ENCODE measurements at regions not wholly inside any gene's neighbourhood (a gene's known extent, or its start where the extent isn't known, plus 50 kb on each side); places are given as distances from the start of the nearest gene placed in this dataset.
A peak's percentile ranks its signal among the peaks of the same experiment; 100 is the strongest.

DNA sequence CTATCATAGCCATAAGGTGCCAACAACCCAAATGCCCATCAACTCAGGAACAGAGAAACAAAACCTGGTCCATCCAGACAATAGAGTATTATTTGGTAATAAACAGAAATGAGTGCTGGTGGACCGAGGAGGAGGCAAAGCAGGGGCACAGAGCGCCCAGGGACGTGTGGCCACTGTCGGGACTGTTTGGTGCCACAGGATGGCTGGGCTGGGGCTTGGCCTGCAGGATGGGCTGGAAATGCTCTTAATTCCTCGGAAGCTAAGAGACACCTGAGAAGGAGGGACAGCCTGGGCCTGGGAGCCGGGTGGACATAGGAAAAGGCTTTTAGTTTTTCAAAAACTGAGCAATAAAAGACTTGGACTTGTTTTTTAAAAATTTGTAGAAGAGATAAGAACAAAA, 216.4 kb downstream of the DLL1 start:
- Mint-ChIP-seq H3K4me1 (peaks cover 0 to 9% of the 10 kb centered on the region in 2 donors), H3K4me3 (no peak overlapping the region), H3K9me3 (peaks cover 6 to 7% of the 10 kb centered on the region in 2 donors), H3K27me3 (ENCODE audit: low read depth in 2 of 2) (peaks cover 22 to 29% of the 10 kb centered on the region in 2 donors), H3K36me3 (peaks cover 9% of the 10 kb centered on the region), H3K27ac (no peak overlapping the region)
- Histone ChIP-seq H3K4me3 (ENCODE audit: low read length) (no peak overlapping the region), H3K36me3 (ENCODE audit: control insufficient read depth, insufficient read depth, low read length) (no peaks in the 10 kb centered on the region), H3K27ac (ENCODE audit: low read length) (no peak overlapping the region), H3K9me3 (ENCODE audit: control insufficient read depth, insufficient read depth, low read length) (peaks cover 2% of the 10 kb centered on the region), H3K27me3 (ENCODE audit: control insufficient read depth, insufficient read depth, low read length) (no peaks in the 10 kb centered on the region), H3K4me1 (ENCODE audit: control insufficient read depth, insufficient read depth, low read length) (no peaks in the 10 kb centered on the region)
- TF ChIP-seq CTCF (IDR thresholded peaks at IDR 0.05) = no peak
- WGBS (ENCODE audit: insufficient coverage) = 92% methylated on average over 6 of the region's 6 CpGs
- DNase-seq = no peak
- intact Hi-C loops (cut with micrococcal nuclease) = no loop called here
- ATAC-seq = no peak

- H3K36me3 Mint-ChIP-seq = peaks cover 15% of the 10 kb centered on the region
- TF ChIP-seq CTCF (IDR thresholded peaks at IDR 0.05) = no peak
- H3K4me1 Mint-ChIP-seq = peaks cover 0 to 9% of the 10 kb centered on the region in 2 donors
- H3K9me3 Mint-ChIP-seq = peaks cover 5 to 11% of the 10 kb centered on the region in 2 donors
- Histone ChIP-seq H3K4me1 (ENCODE audit: control insufficient read depth, insufficient read depth, low read length) (no peaks in the 10 kb centered on the region), H3K36me3 (ENCODE audit: control insufficient read depth, insufficient read depth, low read length) (no peaks in the 10 kb centered on the region), H3K27ac (ENCODE audit: low read length) (no peak overlapping the region), H3K4me3 (ENCODE audit: low read length) (no peak overlapping the region), H3K9me3 (ENCODE audit: control insufficient read depth, insufficient read depth, low read length) (peaks cover 4% of the 10 kb centered on the region), H3K27me3 (ENCODE audit: control insufficient read depth, insufficient read depth, low read length) (no peaks in the 10 kb centered on the region)
- no peak overlapping the region for H3K27ac Mint-ChIP-seq
- ATAC-seq (no peak), DNase-seq (peak in 1 of 2 donors; percentile 9)
- H3K4me3 Mint-ChIP-seq = no peak overlapping the region
- intact Hi-C loops (cut with micrococcal nuclease) = no loop called here
- H3K27me3 Mint-ChIP-seq (ENCODE audit: low read depth in 2 of 2) = peaks cover 19 to 29% of the 10 kb centered on the region in 2 donors
- 73% methylated on average over 12 of the region's 13 CpGs for WGBS (ENCODE audit: insufficient coverage)
Measured at GRCh38 chr6:170073846-170074245, 217.0 kb downstream of the DLL1 start.

DNA sequence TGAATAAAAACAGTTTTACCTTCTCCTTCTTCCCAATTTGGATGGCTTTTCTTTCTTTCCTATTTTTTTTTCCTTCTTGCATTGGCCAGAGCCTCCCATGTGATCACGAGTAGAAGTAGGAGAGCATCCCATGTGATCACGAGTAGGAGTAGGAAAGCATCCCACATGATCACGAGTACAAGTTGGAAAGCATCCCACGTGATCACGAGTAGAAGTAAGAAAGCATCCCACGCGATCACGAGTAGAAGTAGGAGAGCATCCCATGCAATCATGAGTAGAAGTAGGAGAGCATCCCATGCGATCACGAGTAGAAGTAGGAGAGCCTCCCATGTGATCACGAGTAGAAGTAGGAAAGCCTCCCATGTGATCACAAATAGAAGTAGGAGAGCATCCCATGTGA, 218.6 kb downstream of the DLL1 start:
- DNase-seq (no peak), ATAC-seq (no peak)
- Histone ChIP-seq H3K36me3 (ENCODE audit: control insufficient read depth, insufficient read depth, low read length) (no peaks in the 10 kb centered on the region), H3K27ac (ENCODE audit: low read length) (no peak overlapping the region), H3K27me3 (ENCODE audit: control insufficient read depth, insufficient read depth, low read length) (no peaks in the 10 kb centered on the region), H3K4me1 (ENCODE audit: control insufficient read depth, insufficient read depth, low read length) (no peaks in the 10 kb centered on the region), H3K4me3 (ENCODE audit: low read length) (no peak overlapping the region), H3K9me3 (ENCODE audit: control insufficient read depth, insufficient read depth, low read length) (peaks cover 6% of the 10 kb centered on the region)
- Mint-ChIP-seq H3K27ac (no peak overlapping the region), H3K4me3 (no peak overlapping the region), H3K4me1 (peaks cover 0 to 9% of the 10 kb centered on the region in 2 donors), H3K27me3 (ENCODE audit: low read depth in 2 of 2) (peaks cover 16 to 31% of the 10 kb centered on the region in 2 donors), H3K9me3 (peaks cover 5 to 11% of the 10 kb centered on the region in 2 donors), H3K36me3 (peaks cover 15% of the 10 kb centered on the region)
- intact Hi-C loops (cut with micrococcal nuclease) = no loop called here
- 92% methylated on average over 11 of the region's 11 CpGs for WGBS (ENCODE audit: insufficient coverage)
- TF ChIP-seq CTCF (IDR thresholded peaks at IDR 0.05) = no peak

- no peak for ATAC-seq
- Mint-ChIP-seq H3K27me3 (ENCODE audit: low read depth in 2 of 2) (peaks cover 16 to 36% of the 10 kb centered on the region in 2 donors), H3K27ac (no peak overlapping the region)
Measured at GRCh38 chr6:170069611-170070010, 221.3 kb downstream of the DLL1 start.

More at GRCh38 chr6:170069611-170070010, 221.3 kb downstream of the DLL1 start:
- Mint-ChIP-seq H3K4me1 (peaks cover 0 to 9% of the 10 kb centered on the region in 2 donors), H3K36me3 (peaks cover 15% of the 10 kb centered on the region), H3K9me3 (peaks cover 5 to 11% of the 10 kb centered on the region in 2 donors), H3K4me3 (no peak overlapping the region)
- Histone ChIP-seq H3K4me1 (ENCODE audit: control insufficient read depth, insufficient read depth, low read length) (no peaks in the 10 kb centered on the region), H3K9me3 (ENCODE audit: control insufficient read depth, insufficient read depth, low read length) (peaks cover 6% of the 10 kb centered on the region), H3K4me3 (ENCODE audit: low read length) (no peak overlapping the region), H3K27me3 (ENCODE audit: control insufficient read depth, insufficient read depth, low read length) (no peaks in the 10 kb centered on the region), H3K27ac (ENCODE audit: low read length) (no peak overlapping the region), H3K36me3 (ENCODE audit: control insufficient read depth, insufficient read depth, low read length) (no peaks in the 10 kb centered on the region)
- intact Hi-C loops (cut with micrococcal nuclease) = no loop called here
- WGBS (ENCODE audit: insufficient coverage) = 100% methylated on average over 1 of the region's 3 CpGs
- DNase-seq = no peak
- TF ChIP-seq CTCF (IDR thresholded peaks at IDR 0.05) = no peak

Measured in natural killer cell (primary cell).